ENCODE measurements at regions not wholly inside any gene's neighbourhood (a gene's known extent, or its start where the extent isn't known, plus 50 kb on each side); places are given as distances from the start of the nearest gene placed in this dataset.
"Not testable (repeated sequence)": the region's sequence is repeated elsewhere in the genome, so short reads cannot be mapped to it uniquely, and the experiment has no call there.

DNA sequence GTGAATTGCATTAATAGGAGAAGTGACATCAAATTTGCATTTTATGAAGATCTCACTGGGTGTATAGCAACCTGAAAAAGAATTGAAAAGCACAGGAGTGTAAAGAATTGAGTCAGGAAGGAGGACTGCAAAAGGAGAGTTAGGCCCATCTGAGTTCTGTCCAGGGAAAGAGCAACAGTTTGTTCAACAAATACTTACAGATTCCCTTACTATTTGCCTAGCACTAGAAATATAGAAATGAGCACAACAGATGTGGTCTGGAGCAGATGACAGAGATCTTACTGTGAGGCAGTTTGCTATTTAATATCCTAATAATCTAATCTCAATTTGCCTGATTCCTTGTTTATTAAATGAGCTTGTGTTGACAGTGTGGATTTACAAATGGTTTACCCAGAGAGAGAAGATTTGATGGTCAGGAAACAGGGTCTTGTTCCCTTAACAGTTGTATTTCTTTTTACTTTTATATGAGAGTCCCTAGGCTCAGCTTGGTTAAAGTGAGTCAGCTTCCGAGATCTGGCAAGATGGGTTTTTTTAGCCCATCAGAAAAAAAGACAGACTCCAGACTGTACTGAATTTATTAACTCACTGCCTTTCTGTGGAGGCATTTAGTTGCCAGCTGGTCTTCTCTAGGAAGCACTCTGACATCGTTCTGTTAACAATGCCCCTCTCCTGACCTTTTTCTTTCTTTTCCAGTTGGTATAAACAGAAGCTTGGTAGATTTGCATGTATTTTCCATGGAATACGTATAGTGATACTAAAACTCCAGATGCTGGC lies 229.7 kb downstream of the TTC6 start:
- DNase-seq (ENCODE audit: low spot score) = no peak
- Mint-ChIP-seq H3K27ac (ENCODE audit: unreplicated experiment) (peak overlapping the region; percentile 60), H3K4me1 (ENCODE audit: low read depth) (peaks cover 9% of the 10 kb centered on the region), H3K4me3 (ENCODE audit: unreplicated experiment) (no peak overlapping the region), H3K9me3 (ENCODE audit: low read depth) (peaks cover 8% of the 10 kb centered on the region), H3K36me3 (ENCODE audit: low read depth) (no peaks in the 10 kb centered on the region), H3K27me3 (ENCODE audit: low read depth) (peaks cover 2% of the 10 kb centered on the region)
- TF ChIP-seq, protein P1, sequence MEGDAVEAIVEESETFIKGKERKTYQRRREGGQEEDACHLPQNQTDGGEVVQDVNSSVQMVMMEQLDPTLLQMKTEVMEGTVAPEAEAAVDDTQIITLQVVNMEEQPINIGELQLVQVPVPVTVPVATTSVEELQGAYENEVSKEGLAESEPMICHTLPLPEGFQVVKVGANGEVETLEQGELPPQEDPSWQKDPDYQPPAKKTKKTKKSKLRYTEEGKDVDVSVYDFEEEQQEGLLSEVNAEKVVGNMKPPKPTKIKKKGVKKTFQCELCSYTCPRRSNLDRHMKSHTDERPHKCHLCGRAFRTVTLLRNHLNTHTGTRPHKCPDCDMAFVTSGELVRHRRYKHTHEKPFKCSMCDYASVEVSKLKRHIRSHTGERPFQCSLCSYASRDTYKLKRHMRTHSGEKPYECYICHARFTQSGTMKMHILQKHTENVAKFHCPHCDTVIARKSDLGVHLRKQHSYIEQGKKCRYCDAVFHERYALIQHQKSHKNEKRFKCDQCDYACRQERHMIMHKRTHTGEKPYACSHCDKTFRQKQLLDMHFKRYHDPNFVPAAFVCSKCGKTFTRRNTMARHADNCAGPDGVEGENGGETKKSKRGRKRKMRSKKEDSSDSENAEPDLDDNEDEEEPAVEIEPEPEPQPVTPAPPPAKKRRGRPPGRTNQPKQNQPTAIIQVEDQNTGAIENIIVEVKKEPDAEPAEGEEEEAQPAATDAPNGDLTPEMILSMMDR (IDR thresholded peaks at IDR 0.05) = no peak

DNA sequence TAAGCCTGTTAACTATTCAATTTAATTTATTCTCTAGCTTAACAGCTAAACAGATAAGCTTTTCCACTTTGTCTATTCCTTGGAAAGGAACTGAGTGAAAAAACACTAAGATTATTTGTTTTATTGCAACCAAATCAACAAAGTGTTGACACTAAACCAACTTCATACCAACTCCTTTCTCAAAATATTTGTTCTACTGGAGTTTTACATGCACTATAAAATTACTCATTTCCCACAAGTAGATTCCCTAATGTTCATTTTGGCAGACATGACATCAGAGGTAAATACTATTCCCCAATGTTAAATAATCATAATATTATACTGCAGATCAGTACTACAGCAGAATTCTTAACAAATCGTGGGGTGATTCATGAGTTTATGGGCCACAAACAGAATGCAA lies 231.4 kb downstream of the TTC6 start:
- no peak overlapping the region for H3K27ac Mint-ChIP-seq (ENCODE audit: unreplicated experiment)
- TF ChIP-seq, protein P1 (IDR thresholded peaks at IDR 0.05) = no peak
- H3K27me3 Mint-ChIP-seq (ENCODE audit: low read depth) = peaks cover 2% of the 10 kb centered on the region
- H3K4me3 Mint-ChIP-seq (ENCODE audit: unreplicated experiment) = no peak overlapping the region
- peaks cover 9% of the 10 kb centered on the region for H3K4me1 Mint-ChIP-seq (ENCODE audit: low read depth)
- DNase-seq (ENCODE audit: low spot score) = no peak
- no peaks in the 10 kb centered on the region for H3K36me3 Mint-ChIP-seq (ENCODE audit: low read depth)
- peaks cover 23% of the 10 kb centered on the region for H3K9me3 Mint-ChIP-seq (ENCODE audit: low read depth)

DNA sequence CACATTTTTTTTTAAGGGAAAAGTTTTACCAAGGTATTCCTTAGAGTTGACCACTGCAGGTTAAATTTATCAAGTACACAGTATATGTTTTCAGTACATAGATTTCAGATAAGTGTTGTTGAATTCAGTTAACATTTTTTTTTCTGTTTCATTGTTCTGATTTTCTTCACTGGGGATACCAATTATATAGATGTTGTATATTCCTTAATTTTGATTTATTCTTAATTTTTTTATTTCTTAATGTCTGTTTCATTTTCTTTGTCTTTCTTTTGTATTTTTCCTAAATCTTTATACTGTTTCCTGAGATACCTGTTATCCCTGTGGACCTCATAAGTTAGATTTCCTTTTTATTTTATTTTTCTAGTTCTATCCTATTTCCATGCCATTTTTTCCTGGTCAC lies 234.8 kb downstream of the TTC6 start:
- Mint-ChIP-seq H3K4me3 (ENCODE audit: unreplicated experiment) (no peak overlapping the region), H3K9me3 (ENCODE audit: low read depth) (peaks cover 53% of the 10 kb centered on the region), H3K27me3 (ENCODE audit: low read depth) (peaks cover 2% of the 10 kb centered on the region), H3K27ac (ENCODE audit: unreplicated experiment) (no peak overlapping the region), H3K4me1 (ENCODE audit: low read depth) (peaks cover 2% of the 10 kb centered on the region), H3K36me3 (ENCODE audit: low read depth) (no peaks in the 10 kb centered on the region)
- no peak for DNase-seq (ENCODE audit: low spot score)
- TF ChIP-seq, protein P1 (IDR thresholded peaks at IDR 0.05) = no peak

DNA sequence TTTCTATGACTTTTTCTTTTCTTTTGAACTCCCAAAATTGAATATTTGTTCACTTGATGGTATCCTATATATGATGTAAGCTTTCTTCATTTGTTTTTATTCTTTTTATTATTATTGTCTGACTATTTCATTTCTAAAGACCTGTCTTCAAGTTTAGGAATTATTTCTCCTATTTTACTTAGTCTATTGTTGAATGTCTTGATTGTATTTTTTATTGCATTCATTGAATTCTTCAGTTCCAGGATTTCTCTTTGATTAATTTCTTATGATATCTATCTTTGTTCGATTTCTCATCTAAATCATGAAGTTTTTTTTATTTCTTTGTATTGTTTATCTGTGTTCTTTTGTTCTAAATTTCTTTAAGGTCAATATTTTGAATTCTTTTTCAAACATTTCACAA lies 238.8 kb downstream of the TTC6 start:
- peaks cover 2% of the 10 kb centered on the region for H3K27me3 Mint-ChIP-seq (ENCODE audit: low read depth)
- no peaks in the 10 kb centered on the region for H3K4me1 Mint-ChIP-seq (ENCODE audit: low read depth)
- TF ChIP-seq, protein P1 (IDR thresholded peaks at IDR 0.05) = no peak
- no peak for DNase-seq (ENCODE audit: low spot score)
- no peak overlapping the region for H3K27ac Mint-ChIP-seq (ENCODE audit: unreplicated experiment)
- H3K36me3 Mint-ChIP-seq (ENCODE audit: low read depth) = no peaks in the 10 kb centered on the region
- H3K9me3 Mint-ChIP-seq (ENCODE audit: low read depth) = peaks cover 66% of the 10 kb centered on the region
- H3K4me3 Mint-ChIP-seq (ENCODE audit: unreplicated experiment) = no peak overlapping the region

DNA sequence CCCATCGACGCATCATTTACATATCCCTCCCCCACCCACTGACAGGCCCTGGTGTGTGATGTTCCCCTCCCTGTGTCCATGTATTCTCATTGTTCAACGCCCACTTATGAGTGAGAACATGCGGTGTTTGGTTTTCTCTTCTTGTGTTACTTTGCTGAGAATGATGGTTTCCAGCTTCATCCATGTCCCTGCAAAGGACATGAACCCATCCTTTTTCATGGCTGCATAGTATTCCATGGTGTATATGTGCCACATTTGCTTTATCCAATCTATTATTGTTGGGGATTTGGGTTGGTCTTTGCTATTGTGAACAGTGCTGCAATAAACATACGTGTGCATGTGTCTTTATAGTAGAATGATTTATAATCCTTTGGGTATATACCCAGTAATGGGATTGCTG lies 243.3 kb downstream of the TTC6 start:
- not testable (repeated sequence) for H3K4me1 Mint-ChIP-seq (ENCODE audit: low read depth); H3K27me3 Mint-ChIP-seq (ENCODE audit: low read depth); H3K27ac Mint-ChIP-seq (ENCODE audit: unreplicated experiment); DNase-seq (ENCODE audit: low spot score); H3K4me3 Mint-ChIP-seq (ENCODE audit: unreplicated experiment); H3K36me3 Mint-ChIP-seq (ENCODE audit: low read depth)
- peaks cover 33% of the 10 kb centered on the region for H3K9me3 Mint-ChIP-seq (ENCODE audit: low read depth)

DNA sequence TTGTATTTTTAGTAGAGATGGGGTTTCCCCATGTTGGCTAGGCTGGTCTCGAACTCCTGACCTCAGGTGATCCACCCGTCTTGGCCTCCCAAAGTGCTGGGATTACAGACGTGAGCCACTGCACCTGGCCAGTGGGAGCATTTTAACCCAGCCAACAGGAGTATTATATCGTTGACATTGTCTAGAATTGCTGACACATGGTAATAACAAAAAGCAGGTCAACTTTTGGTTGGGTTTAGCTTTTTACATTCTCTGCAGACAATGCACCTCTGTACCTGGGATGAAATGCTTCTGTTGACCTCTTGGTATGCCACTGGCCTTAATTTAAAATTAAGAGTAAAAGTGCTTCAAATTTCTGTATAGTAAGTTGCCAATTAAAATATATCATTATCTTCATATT lies 245.6 kb downstream of the TTC6 start:
- H3K4me1 Mint-ChIP-seq (ENCODE audit: low read depth); H3K36me3 Mint-ChIP-seq (ENCODE audit: low read depth); DNase-seq (ENCODE audit: low spot score); H3K27me3 Mint-ChIP-seq (ENCODE audit: low read depth); H3K4me3 Mint-ChIP-seq (ENCODE audit: unreplicated experiment); H3K27ac Mint-ChIP-seq (ENCODE audit: unreplicated experiment): not testable (repeated sequence)
- peaks cover 12% of the 10 kb centered on the region for H3K9me3 Mint-ChIP-seq (ENCODE audit: low read depth)
